Liver (tissue), 7 donors: ENCODE measurements at regions not wholly inside any gene's neighbourhood (a gene's known extent, or its start where the extent isn't known, plus 50 kb on each side); places are given as distances from the start of the nearest gene placed in this dataset.

ENCODE experiments used
- DNase-seq: peaks from one replicate; pipeline ENCODE4 v3.0.0-alpha.2; 2017; ENCODE audit warnings: low spot score
- H3K27ac ChIP-seq, 2 donors: one replicate each; pipeline ENCODE4 v1.7.0; 2013; ENCODE audit warnings: inconsistent platforms in 2 of 2, low read length in 2 of 2, control low read depth in 1 of 2, low read depth in 1 of 2, mild to moderate bottlenecking in 1 of 2
- H3K27me3 ChIP-seq, 4 donors: one replicate each; pipeline versions ENCODE4 v1.6.1 to v1.7.0; 2013; ENCODE audit warnings: low read length in 3 of 4, inconsistent platforms in 1 of 4, mild to moderate bottlenecking in 1 of 4, moderate library complexity in 1 of 4; ENCODE audit not compliant: control insufficient read depth in 4 of 4, insufficient read depth in 4 of 4
- H3K36me3 ChIP-seq, 4 donors: one replicate each; pipeline versions ENCODE4 v1.6.1 to v1.7.0; 2013; ENCODE audit warnings: low read length in 3 of 4, mild to moderate bottlenecking in 3 of 4, low read depth in 1 of 4, moderate library complexity in 1 of 4; ENCODE audit not compliant: control insufficient read depth in 4 of 4, insufficient read depth in 3 of 4
- H3K4me1 ChIP-seq, 4 donors: one replicate each; pipeline versions ENCODE4 v1.6.1 to v1.7.0; 2013; ENCODE audit warnings: low read length in 3 of 4, mild to moderate bottlenecking in 3 of 4, moderate library complexity in 1 of 4; ENCODE audit not compliant: control insufficient read depth in 4 of 4, insufficient read depth in 4 of 4
- H3K4me3 ChIP-seq, 3 donors: one replicate each; pipeline versions ENCODE4 v1.6.1 to v1.7.0; 2013; ENCODE audit warnings: low read length in 3 of 3, control low read depth in 1 of 3, low read depth in 1 of 3, mild to moderate bottlenecking in 1 of 3
- H3K9ac ChIP-seq, 2 donors: one replicate each; pipeline ENCODE4 v1.7.0; 2013; ENCODE audit warnings: low read length in 2 of 2, mild to moderate bottlenecking in 2 of 2, moderate library complexity in 2 of 2, control low read depth in 1 of 2, low read depth in 1 of 2
- H3K9me3 ChIP-seq, 4 donors: one replicate each; pipeline versions ENCODE4 v1.6.1 to v1.7.0; 2013; ENCODE audit warnings: low read length in 3 of 4; ENCODE audit not compliant: control insufficient read depth in 4 of 4
- EGR1 ChIP-seq, 2 donors: IDR thresholded peaks; 2 replicates each; pipeline ENCODE4 v1.6.1; 2016 to 2018; ENCODE audit warnings: antibody characterized with exemption in 2 of 2, low read depth in 2 of 2
- FOXA1 ChIP-seq: IDR thresholded peaks from 2 replicates; pipeline ENCODE4 v1.6.1; 2016; ENCODE audit warnings: antibody characterized with exemption
- FOXA2 ChIP-seq: IDR thresholded peaks from 2 replicates; pipeline ENCODE4 v1.6.1; 2016; ENCODE audit warnings: antibody characterized with exemption
- HNF4A ChIP-seq, 2 donors: conservative IDR thresholded peaks; 2 replicates each; pipeline ENCODE4 v1.6.1; 2016; ENCODE audit warnings: antibody characterized with exemption in 2 of 2, mild to moderate bottlenecking in 2 of 2
- HNF4G ChIP-seq: IDR thresholded peaks from 2 replicates; pipeline ENCODE4 v1.6.1; 2016; ENCODE audit warnings: antibody characterized with exemption
- JUND ChIP-seq, 2 donors: IDR thresholded peaks; 2 replicates each; pipeline ENCODE4 v1.6.1; 2016; ENCODE audit warnings: antibody characterized with exemption in 2 of 2
- NR2F2 ChIP-seq: IDR thresholded peaks from 2 replicates; pipeline ENCODE4 v1.6.1; 2016; ENCODE audit warnings: antibody characterized with exemption
- RAD21 ChIP-seq, 2 donors: IDR thresholded peaks; 2 replicates each; pipeline ENCODE4 v1.6.1; 2016; ENCODE audit warnings: antibody characterized with exemption in 2 of 2, mild to moderate bottlenecking in 2 of 2
- RXRA ChIP-seq, 2 donors: IDR thresholded peaks; 2 replicates each; pipeline ENCODE4 v1.6.1; 2017 to 2018; ENCODE audit warnings: antibody characterized with exemption in 2 of 2, mild to moderate bottlenecking in 1 of 2
- SP1 ChIP-seq: IDR thresholded peaks from 2 replicates; pipeline ENCODE4 v1.6.1; 2018; ENCODE audit warnings: antibody characterized with exemption, mild to moderate bottlenecking
- TAF1 ChIP-seq: conservative IDR thresholded peaks from 2 replicates; pipeline ENCODE4 v1.6.1; 2016; ENCODE audit warnings: antibody characterized with exemption, mild to moderate bottlenecking
- YY1 ChIP-seq: IDR thresholded peaks from 2 replicates; pipeline ENCODE4 v1.6.1; 2016; ENCODE audit warnings: antibody characterized with exemption, mild to moderate bottlenecking
- WGBS: extraction: QIAGEN DNeasy Blood & Tissue Kit; methylation state at CpG from one replicate; pipeline ENCODE4 v1.1.7; 2013; 5-methylcytosine and 5-hydroxymethylcytosine counted together
- TF ChIP-seq, protein P1 (sequence below): IDR thresholded peaks from 2 replicates; pipeline ENCODE4 v1.6.1; 2016; ENCODE audit warnings: antibody characterized with exemption
- TF ChIP-seq, protein P2 (sequence below): IDR thresholded peaks from 2 replicates; pipeline ENCODE4 v1.6.1; 2016; ENCODE audit warnings: antibody characterized with exemption, mild to moderate bottlenecking
- TF ChIP-seq, protein P3 (sequence below): IDR thresholded peaks from 2 replicates; pipeline ENCODE4 v1.6.1; 2016; ENCODE audit warnings: antibody characterized with exemption
- donor health status: healthy.
- donor health status: healthy.
- donor health status: healthy.
- donor health status: healthy.

DNA sequence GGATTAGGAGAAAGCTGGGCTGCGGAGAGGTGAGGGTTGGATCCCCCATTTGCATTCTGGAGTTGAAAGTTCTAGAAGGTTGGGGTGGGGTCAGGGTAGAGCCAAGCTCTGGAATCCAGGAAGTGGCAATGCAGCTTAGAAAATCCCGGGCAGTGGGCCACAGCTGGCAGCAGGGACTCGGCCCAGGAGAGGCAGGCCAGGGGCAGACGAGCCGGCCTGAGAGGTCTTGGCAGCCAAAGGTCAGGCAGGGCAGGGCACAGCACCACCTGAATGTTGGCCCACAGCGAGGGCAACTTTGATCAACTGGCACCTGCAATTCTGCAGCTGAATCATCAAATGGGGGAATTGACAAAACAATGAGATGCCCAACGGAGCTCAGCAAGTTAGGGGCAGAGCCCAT lies 139.2 kb downstream of the INHBB start:
- H3K36me3 ChIP-seq, result no peaks in the 10 kb centered on the region
- peak in 1 of 2 donors; percentile 52 for TF ChIP-seq JUND (IDR thresholded peaks at IDR 0.05)
- peak in 1 of 2 donors; percentile 10 for TF ChIP-seq RAD21 (IDR thresholded peaks at IDR 0.05)
- TF ChIP-seq, protein P1, sequence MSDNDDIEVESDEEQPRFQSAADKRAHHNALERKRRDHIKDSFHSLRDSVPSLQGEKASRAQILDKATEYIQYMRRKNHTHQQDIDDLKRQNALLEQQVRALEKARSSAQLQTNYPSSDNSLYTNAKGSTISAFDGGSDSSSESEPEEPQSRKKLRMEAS, result peak; percentile 69
- peak; percentile 11 for TF ChIP-seq SP1
- TF ChIP-seq, protein P2, sequence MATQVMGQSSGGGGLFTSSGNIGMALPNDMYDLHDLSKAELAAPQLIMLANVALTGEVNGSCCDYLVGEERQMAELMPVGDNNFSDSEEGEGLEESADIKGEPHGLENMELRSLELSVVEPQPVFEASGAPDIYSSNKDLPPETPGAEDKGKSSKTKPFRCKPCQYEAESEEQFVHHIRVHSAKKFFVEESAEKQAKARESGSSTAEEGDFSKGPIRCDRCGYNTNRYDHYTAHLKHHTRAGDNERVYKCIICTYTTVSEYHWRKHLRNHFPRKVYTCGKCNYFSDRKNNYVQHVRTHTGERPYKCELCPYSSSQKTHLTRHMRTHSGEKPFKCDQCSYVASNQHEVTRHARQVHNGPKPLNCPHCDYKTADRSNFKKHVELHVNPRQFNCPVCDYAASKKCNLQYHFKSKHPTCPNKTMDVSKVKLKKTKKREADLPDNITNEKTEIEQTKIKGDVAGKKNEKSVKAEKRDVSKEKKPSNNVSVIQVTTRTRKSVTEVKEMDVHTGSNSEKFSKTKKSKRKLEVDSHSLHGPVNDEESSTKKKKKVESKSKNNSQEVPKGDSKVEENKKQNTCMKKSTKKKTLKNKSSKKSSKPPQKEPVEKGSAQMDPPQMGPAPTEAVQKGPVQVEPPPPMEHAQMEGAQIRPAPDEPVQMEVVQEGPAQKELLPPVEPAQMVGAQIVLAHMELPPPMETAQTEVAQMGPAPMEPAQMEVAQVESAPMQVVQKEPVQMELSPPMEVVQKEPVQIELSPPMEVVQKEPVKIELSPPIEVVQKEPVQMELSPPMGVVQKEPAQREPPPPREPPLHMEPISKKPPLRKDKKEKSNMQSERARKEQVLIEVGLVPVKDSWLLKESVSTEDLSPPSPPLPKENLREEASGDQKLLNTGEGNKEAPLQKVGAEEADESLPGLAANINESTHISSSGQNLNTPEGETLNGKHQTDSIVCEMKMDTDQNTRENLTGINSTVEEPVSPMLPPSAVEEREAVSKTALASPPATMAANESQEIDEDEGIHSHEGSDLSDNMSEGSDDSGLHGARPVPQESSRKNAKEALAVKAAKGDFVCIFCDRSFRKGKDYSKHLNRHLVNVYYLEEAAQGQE, result no peak
- TF ChIP-seq YY1, result no peak
- TF ChIP-seq FOXA1, result no peak
- peak; percentile 48 to 90 for TF ChIP-seq RXRA (IDR thresholded peaks at IDR 0.05)
- TF ChIP-seq HNF4A (conservative IDR thresholded peaks at IDR 0.05), result peak; percentile 44 to 84
- TF ChIP-seq, protein P3, sequence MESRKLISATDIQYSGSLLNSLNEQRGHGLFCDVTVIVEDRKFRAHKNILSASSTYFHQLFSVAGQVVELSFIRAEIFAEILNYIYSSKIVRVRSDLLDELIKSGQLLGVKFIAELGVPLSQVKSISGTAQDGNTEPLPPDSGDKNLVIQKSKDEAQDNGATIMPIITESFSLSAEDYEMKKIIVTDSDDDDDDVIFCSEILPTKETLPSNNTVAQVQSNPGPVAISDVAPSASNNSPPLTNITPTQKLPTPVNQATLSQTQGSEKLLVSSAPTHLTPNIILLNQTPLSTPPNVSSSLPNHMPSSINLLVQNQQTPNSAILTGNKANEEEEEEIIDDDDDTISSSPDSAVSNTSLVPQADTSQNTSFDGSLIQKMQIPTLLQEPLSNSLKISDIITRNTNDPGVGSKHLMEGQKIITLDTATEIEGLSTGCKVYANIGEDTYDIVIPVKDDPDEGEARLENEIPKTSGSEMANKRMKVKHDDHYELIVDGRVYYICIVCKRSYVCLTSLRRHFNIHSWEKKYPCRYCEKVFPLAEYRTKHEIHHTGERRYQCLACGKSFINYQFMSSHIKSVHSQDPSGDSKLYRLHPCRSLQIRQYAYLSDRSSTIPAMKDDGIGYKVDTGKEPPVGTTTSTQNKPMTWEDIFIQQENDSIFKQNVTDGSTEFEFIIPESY, result no peak
- H3K9me3 ChIP-seq, result no peaks in the 10 kb centered on the region
- H3K27me3 ChIP-seq, result no peaks in the 10 kb centered on the region
- peaks cover 27 to 65% (median 44%) of the 10 kb centered on the region in 4 donors for H3K4me1 ChIP-seq
- no peak overlapping the region for H3K9ac ChIP-seq
- H3K4me3 ChIP-seq, result no peak overlapping the region
- WGBS, result 45% methylated on average over 7 of the region's 7 CpGs
- H3K27ac ChIP-seq, result peak overlapping the region; percentile 3 to 59
- no peak for DNase-seq

DNA sequence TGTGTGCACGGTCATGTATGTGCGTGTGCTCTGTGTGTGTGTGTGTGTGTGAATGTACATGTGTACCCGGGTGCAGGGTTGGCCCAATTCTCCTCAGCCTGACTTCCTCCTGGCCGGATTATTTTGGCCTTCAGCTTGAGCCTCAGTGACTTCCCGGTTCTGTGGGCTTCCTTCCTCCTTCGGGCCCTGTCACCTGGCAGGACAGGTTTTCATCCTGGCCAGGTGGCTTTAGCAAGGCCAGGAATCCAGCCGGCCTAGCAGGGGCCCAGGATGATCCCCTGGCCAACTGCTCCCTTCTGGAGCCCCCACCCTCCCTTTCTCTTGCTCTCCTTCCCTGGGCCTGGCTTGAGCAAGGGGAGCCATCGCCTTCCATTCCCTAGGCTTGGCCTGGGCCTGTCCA lies 140.5 kb downstream of the INHBB start:
- Histone ChIP-seq H3K9ac (no peak overlapping the region), H3K36me3 (no peaks in the 10 kb centered on the region), H3K4me3 (no peak overlapping the region), H3K4me1 (peaks cover 27 to 53% (median 38%) of the 10 kb centered on the region in 4 donors), H3K27ac (no peak overlapping the region), H3K9me3 (no peaks in the 10 kb centered on the region), H3K27me3 (no peaks in the 10 kb centered on the region)
- DNase-seq, result no peak
- WGBS, result 70% methylated on average over 8 of the region's 8 CpGs
- TF ChIP-seq TAF1 (no peak), FOXA2 (no peak), JUND (IDR thresholded peaks at IDR 0.05) (no peak), RAD21 (IDR thresholded peaks at IDR 0.05) (no peak), NR2F2 (no peak), EGR1 (IDR thresholded peaks at IDR 0.05; ENCODE audit: low read depth in 2 of 2) (no peak), HNF4G (no peak), YY1 (no peak), HNF4A (conservative IDR thresholded peaks at IDR 0.05) (no peak)
- TF ChIP-seq, protein P1, result no peak
- TF ChIP-seq, protein P3, result no peak
